ENCODE measurements at regions not wholly inside any gene's neighbourhood (a gene's known extent, or its start where the extent isn't known, plus 50 kb on each side); places are given as distances from the start of the nearest gene placed in this dataset.

DNA sequence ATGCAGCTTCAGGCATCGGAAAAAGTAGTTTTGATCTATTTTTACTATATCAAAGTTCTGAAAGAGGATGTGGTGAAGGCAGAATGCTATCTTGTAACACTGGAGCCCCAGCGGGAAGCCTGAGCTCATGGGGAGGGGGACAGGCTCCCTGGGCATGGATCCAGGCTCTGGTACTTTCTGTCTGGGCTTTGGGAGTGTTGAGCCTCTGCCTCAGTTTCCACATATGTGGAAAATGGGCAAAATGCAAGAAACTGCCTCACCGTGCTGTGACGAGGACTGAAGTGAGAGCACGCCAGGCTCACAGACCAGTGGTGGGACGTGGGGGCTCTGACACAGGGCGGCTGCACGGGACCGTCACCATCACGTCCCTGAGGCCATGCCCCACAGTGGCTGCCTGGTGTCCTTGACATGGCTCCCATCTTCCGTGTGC, 182.9 kb upstream of the SHH start:
- TF ChIP-seq, protein P1, sequence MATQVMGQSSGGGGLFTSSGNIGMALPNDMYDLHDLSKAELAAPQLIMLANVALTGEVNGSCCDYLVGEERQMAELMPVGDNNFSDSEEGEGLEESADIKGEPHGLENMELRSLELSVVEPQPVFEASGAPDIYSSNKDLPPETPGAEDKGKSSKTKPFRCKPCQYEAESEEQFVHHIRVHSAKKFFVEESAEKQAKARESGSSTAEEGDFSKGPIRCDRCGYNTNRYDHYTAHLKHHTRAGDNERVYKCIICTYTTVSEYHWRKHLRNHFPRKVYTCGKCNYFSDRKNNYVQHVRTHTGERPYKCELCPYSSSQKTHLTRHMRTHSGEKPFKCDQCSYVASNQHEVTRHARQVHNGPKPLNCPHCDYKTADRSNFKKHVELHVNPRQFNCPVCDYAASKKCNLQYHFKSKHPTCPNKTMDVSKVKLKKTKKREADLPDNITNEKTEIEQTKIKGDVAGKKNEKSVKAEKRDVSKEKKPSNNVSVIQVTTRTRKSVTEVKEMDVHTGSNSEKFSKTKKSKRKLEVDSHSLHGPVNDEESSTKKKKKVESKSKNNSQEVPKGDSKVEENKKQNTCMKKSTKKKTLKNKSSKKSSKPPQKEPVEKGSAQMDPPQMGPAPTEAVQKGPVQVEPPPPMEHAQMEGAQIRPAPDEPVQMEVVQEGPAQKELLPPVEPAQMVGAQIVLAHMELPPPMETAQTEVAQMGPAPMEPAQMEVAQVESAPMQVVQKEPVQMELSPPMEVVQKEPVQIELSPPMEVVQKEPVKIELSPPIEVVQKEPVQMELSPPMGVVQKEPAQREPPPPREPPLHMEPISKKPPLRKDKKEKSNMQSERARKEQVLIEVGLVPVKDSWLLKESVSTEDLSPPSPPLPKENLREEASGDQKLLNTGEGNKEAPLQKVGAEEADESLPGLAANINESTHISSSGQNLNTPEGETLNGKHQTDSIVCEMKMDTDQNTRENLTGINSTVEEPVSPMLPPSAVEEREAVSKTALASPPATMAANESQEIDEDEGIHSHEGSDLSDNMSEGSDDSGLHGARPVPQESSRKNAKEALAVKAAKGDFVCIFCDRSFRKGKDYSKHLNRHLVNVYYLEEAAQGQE (IDR thresholded peaks at IDR 0.05; ENCODE audit: unreplicated experiment), result no peak
- no peak for TF ChIP-seq EZH2phosphoT487 (IDR thresholded peaks at IDR 0.05; ENCODE audit: unreplicated experiment)
- no peak for TF ChIP-seq CREB1 (CRISPR knock-in tag; IDR thresholded peaks at IDR 0.05; ENCODE audit: low read depth)
- no peak for TF ChIP-seq ZNF114 (CRISPR knock-in tag; IDR thresholded peaks at IDR 0.05)
- TF ChIP-seq, protein P2, sequence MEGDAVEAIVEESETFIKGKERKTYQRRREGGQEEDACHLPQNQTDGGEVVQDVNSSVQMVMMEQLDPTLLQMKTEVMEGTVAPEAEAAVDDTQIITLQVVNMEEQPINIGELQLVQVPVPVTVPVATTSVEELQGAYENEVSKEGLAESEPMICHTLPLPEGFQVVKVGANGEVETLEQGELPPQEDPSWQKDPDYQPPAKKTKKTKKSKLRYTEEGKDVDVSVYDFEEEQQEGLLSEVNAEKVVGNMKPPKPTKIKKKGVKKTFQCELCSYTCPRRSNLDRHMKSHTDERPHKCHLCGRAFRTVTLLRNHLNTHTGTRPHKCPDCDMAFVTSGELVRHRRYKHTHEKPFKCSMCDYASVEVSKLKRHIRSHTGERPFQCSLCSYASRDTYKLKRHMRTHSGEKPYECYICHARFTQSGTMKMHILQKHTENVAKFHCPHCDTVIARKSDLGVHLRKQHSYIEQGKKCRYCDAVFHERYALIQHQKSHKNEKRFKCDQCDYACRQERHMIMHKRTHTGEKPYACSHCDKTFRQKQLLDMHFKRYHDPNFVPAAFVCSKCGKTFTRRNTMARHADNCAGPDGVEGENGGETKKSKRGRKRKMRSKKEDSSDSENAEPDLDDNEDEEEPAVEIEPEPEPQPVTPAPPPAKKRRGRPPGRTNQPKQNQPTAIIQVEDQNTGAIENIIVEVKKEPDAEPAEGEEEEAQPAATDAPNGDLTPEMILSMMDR (conservative IDR thresholded peaks at IDR 0.05; ENCODE audit: low read depth in 2 of 2), result no peak
- TF ChIP-seq, protein P3, sequence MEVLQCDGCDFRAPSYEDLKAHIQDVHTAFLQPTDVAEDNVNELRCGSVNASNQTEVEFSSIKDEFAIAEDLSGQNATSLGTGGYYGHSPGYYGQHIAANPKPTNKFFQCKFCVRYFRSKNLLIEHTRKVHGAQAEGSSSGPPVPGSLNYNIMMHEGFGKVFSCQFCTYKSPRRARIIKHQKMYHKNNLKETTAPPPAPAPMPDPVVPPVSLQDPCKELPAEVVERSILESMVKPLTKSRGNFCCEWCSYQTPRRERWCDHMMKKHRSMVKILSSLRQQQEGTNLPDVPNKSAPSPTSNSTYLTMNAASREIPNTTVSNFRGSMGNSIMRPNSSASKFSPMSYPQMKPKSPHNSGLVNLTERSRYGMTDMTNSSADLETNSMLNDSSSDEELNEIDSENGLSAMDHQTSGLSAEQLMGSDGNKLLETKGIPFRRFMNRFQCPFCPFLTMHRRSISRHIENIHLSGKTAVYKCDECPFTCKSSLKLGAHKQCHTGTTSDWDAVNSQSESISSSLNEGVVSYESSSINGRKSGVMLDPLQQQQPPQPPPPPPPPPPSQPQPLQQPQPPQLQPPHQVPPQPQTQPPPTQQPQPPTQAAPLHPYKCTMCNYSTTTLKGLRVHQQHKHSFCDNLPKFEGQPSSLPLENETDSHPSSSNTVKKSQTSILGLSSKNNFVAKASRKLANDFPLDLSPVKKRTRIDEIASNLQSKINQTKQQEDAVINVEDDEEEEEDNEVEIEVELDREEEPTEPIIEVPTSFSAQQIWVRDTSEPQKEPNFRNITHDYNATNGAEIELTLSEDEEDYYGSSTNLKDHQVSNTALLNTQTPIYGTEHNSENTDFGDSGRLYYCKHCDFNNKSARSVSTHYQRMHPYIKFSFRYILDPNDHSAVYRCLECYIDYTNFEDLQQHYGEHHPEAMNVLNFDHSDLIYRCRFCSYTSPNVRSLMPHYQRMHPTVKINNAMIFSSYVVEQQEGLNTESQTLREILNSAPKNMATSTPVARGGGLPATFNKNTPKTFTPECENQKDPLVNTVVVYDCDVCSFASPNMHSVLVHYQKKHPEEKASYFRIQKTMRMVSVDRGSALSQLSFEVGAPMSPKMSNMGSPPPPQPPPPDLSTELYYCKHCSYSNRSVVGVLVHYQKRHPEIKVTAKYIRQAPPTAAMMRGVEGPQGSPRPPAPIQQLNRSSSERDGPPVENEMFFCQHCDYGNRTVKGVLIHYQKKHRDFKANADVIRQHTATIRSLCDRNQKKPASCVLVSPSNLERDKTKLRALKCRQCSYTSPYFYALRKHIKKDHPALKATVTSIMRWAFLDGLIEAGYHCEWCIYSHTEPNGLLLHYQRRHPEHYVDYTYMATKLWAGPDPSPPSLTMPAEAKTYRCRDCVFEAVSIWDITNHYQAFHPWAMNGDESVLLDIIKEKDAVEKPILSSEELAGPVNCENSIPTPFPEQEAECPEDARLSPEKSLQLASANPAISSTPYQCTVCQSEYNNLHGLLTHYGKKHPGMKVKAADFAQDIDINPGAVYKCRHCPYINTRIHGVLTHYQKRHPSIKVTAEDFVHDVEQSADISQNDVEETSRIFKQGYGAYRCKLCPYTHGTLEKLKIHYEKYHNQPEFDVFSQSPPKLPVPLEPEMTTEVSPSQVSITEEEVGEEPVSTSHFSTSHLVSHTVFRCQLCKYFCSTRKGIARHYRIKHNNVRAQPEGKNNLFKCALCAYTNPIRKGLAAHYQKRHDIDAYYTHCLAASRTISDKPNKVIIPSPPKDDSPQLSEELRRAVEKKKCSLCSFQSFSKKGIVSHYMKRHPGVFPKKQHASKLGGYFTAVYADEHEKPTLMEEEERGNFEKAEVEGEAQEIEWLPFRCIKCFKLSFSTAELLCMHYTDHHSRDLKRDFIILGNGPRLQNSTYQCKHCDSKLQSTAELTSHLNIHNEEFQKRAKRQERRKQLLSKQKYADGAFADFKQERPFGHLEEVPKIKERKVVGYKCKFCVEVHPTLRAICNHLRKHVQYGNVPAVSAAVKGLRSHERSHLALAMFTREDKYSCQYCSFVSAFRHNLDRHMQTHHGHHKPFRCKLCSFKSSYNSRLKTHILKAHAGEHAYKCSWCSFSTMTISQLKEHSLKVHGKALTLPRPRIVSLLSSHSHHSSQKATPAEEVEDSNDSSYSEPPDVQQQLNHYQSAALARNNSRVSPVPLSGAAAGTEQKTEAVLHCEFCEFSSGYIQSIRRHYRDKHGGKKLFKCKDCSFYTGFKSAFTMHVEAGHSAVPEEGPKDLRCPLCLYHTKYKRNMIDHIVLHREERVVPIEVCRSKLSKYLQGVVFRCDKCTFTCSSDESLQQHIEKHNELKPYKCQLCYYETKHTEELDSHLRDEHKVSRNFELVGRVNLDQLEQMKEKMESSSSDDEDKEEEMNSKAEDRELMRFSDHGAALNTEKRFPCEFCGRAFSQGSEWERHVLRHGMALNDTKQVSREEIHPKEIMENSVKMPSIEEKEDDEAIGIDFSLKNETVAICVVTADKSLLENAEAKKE (CRISPR knock-in tag; IDR thresholded peaks at IDR 0.05), result no peak
- TF ChIP-seq EZH2 (IDR thresholded peaks at IDR 0.05; ENCODE audit: low read depth, unreplicated experiment), result no peak
- no peak for TF ChIP-seq POLR2AphosphoS5 (IDR thresholded peaks at IDR 0.05; ENCODE audit: low read depth)
- TF ChIP-seq, protein P4, sequence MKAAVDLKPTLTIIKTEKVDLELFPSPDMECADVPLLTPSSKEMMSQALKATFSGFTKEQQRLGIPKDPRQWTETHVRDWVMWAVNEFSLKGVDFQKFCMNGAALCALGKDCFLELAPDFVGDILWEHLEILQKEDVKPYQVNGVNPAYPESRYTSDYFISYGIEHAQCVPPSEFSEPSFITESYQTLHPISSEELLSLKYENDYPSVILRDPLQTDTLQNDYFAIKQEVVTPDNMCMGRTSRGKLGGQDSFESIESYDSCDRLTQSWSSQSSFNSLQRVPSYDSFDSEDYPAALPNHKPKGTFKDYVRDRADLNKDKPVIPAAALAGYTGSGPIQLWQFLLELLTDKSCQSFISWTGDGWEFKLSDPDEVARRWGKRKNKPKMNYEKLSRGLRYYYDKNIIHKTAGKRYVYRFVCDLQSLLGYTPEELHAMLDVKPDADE (IDR thresholded peaks at IDR 0.05), result no peak
- TF ChIP-seq NANOG (IDR thresholded peaks at IDR 0.05; ENCODE audit: borderline replicate concordance), result no peak
- TF ChIP-seq JUNB (IDR thresholded peaks at IDR 0.05; ENCODE audit: unreplicated experiment), result no peak
- no peak for TF ChIP-seq ZNF331 (CRISPR knock-in tag; IDR thresholded peaks at IDR 0.05; ENCODE audit: low read depth)
- no peak for TF ChIP-seq STAT1 (IDR thresholded peaks at IDR 0.05; ENCODE audit: unreplicated experiment)

All from GM23338 (cell line).